GM18511 (cell line): ENCODE measurements at regions not wholly inside any gene's neighbourhood (a gene's known extent, or its start where the extent isn't known, plus 50 kb on each side); places are given as distances from the start of the nearest gene placed in this dataset.
"Not testable (repeated sequence)": the region's sequence is repeated elsewhere in the genome, so short reads cannot be mapped to it uniquely, and the experiment has no call there.

Experiments
- ATAC-seq: cut with Tn5 transposase; IDR thresholded peaks from one replicate; pipeline ENCODE4 v1.9.1; 2021; ENCODE audit warnings: mild to moderate bottlenecking, moderate library complexity; ENCODE audit not compliant: unreplicated experiment

GRCh38 chr1:149354579-149354978, 120.3 kb upstream of the NBPF19 start:
- ATAC-seq: not testable (repeated sequence)

DNA sequence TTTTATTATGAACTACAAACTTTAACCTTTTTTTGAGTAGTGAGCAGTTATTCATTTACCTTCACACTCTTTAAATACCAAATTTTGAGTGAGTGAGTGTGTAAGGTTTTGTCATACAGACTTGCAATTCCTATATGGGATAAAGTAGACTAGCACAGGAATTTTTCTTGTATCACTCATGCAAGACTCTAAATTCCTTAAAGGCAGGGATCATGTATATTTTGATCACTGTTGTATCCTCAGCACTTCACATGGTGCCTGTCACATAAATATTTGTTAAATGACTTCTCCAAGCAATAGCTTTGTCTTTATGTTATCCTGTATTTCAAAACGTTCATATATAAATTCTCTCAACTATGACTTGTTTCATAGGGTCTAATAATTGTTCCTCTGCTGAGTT, 119.1 kb upstream of the NBPF19 start:
- not testable (repeated sequence) for ATAC-seq

- not testable (repeated sequence) for ATAC-seq
Measured at GRCh38 chr1:149356152-149356551, 118.7 kb upstream of the NBPF19 start.

- not testable (repeated sequence) for ATAC-seq
Measured at GRCh38 chr1:149360351-149360750, 114.5 kb upstream of the NBPF19 start.

DNA sequence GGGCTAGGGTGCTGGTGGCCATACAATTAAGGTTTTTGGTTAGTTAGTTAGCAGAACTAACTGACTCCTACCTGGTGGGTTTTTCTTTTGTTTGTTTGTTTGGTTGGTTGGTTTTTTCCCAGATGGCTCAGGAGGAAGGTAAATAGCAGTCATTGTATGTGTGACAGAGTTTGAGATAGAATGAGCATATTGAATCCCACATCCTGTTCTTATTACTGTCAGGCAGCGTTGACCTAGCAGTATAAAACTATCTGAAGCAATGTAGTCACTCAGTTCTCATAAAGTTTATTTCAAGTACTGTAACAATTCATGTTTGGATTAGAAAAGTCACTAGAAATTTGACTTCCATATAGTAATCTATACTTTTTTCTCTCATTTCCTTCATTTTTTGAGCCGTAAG, 113.5 kb upstream of the NBPF19 start:
- not testable (repeated sequence) for ATAC-seq

DNA sequence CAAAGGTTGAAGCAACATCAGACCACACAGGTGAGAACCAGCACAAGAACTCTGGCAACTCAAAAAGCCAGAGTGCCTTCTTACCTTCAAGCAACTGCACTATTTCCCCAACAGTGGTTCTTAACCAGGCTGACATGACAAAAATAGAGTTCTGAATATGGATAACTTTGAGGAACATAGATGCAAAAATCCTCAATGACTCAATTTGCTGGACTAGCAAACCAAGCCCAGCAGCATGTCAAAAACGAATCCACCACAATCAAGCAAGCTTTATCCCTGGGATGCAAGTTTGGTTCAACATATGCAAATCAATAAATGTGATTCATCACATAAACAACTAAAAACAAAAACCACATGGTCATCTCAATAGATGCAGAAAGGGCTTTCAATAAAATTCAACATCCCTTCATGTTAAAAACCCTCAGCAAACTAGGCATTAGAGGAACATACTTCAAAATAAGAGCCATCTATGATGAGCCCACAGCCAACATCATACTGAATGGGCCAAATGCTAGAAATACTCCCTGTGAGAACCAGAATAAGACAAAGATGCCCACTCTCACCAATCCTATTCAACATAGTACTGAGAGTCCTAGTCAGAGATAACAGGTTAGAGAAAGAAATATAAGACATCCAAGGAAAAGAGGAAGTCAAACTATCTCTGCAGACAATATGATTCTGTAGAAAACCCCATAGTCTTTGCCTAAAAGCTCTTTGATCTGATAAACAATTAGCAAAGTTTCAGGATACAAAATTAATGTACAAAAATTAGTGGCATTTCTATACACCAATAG, 110.5 kb upstream of the NBPF19 start:
- ATAC-seq: not testable (repeated sequence)

DNA sequence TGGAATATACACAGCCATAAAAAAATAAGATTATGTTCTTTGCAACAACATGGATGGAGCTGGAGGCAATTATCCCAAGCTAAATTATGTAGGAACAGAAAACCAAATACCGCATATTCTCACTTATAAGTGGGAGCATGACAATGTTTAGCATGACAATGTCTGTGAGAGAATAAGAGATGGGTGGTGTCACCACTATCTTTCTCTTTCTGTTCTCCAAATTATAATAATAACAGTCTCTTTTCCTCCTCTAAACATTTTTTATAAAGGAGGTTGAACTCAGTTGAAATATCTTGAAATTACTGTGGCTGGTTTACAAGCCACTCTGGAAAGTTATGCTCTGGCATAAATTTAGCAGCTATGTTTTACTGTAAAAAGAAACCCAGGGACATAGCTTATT, 108.4 kb upstream of the NBPF19 start:
- not testable (repeated sequence) for ATAC-seq

DNA sequence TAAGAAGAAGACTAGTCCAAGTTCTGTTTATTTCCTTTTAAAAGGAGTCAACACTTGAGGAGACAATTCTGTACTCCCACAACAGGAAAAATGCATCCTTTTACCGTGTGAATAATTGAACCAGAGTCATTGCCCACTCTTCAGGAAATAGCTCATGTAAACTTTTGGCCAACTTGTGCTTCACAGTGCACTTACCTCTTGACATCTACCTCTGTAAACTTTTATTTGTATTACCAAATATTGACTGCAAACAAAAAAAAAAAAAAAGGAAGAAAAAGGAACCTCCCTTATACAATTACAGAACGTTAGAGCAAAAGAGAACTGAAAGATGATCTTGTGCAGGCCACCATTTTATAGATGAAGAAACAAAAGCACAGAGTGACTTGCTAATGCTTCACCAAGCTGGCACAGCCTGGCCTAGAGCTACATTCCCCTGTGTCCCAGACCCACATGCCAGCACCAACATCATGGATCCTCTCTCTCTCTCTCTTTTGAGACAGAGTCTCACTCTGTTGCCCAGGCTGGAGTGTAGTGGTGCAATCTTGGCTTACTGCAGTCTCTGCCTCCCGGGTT, 107.3 kb upstream of the NBPF19 start:
- not testable (repeated sequence) for ATAC-seq

GRCh38 chr1:149368337-149368736, 106.5 kb upstream of the NBPF19 start:
- not testable (repeated sequence) for ATAC-seq

DNA sequence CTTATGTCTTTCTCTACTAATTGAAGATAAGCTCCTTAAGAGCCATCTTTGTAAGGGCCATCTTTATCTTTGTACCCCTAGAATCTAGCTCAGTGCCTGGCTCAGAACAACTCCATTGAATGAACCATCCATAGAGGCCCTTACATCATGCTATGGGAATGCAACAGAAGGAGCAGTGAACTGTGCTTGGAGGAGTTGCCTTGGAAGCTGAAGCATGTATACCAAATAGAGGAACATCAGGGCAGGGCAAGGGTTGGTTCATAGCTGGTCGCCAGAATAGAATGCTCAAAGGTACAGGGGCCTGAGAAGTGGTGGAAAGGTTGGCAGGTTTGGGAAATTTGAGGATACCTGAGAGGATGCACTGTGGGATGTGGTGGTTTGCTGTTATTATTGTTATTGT, 105.8 kb upstream of the NBPF19 start:
- not testable (repeated sequence) for ATAC-seq

- not testable (repeated sequence) for ATAC-seq
Measured at GRCh38 chr1:149371955-149372354, 102.9 kb upstream of the NBPF19 start.

GRCh38 chr1:149378462-149378861, 96.4 kb upstream of the NBPF19 start:
- ATAC-seq: not testable (repeated sequence)

GRCh38 chr1:149390173-149390926, 84.5 kb upstream of the NBPF19 start:
- not testable (repeated sequence) for ATAC-seq

DNA sequence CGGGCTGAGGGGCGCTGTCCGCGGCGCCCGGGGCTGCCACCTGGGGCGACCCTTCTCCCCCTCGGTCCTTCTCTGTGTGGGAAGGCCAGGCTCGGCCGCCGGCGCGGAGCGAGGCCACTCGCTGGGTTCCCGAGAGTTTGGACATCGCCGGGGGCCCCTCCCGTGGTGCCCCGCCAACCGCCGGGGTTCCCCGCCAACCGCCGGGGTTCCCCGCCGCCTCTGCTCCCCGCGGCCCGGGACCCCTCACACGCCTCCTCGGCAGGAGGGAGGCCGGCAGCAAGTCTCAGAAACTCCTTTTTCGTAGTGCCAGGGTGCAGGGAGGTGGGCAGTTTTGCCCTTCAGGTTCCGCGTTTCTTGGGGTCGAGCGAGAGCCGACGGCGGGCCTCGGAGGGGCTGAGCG, 83.9 kb upstream of the NBPF19 start:
- ATAC-seq: not testable (repeated sequence)

GRCh38 chr1:149395802-149396201, 79.0 kb upstream of the NBPF19 start:
- not testable (repeated sequence) for ATAC-seq

- not testable (repeated sequence) for ATAC-seq
Measured at GRCh38 chr1:149398527-149398926, 76.3 kb upstream of the NBPF19 start.

GRCh38 chr1:149408404-149408803, 66.4 kb upstream of the NBPF19 start:
- ATAC-seq: not testable (repeated sequence)

GRCh38 chr1:149415373-149415772, 59.5 kb upstream of the NBPF19 start:
- not testable (repeated sequence) for ATAC-seq

DNA sequence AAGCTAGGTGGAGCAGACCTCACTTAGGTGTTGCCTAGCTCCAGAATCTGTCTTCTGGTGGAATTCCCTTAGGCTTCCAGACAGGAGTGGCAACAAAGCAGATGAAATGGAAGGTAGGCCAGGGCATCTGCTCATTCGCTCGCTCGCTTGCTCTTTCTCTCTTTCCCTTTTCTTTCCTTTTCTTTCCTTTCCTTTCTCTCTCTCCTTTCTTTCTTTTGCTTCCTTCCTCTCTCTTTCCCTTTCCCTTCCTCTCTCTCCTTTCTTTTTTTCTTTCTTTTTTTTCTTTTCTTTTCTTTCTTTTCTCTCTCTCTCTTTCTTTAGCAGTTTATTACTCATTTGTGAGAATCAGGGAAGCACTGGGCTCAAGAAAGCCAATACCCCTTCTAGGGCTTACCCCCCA, 56.1 kb upstream of the NBPF19 start:
- ATAC-seq: not testable (repeated sequence)

DNA sequence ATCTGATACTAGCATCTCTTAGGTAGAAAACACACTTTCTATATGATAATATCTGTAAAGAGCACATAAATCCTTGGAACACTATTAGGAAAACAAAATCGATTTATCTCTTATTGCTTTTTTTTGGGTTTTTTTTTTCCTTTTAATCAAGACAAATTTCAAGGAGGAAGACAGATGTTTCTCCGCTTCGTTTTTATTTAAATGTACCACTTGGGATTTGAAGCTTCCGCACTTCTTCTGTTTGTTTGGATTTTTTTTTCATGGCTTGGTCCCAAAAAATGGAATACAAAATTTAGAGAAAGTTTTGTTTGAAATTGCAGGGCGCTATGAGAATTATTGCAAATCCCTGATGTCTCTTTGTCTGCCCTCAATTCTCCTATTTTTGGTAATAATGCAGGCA, 51.7 kb upstream of the NBPF19 start:
- not testable (repeated sequence) for ATAC-seq
